ENCODE measurements at regions not wholly inside any gene's neighbourhood (a gene's known extent, or its start where the extent isn't known, plus 50 kb on each side); places are given as distances from the start of the nearest gene placed in this dataset.

GRCh38 chr6:120103618-120104017 lies 754.1 kb upstream of the MAN1A1 start:
- no peak overlapping the region for H3K27ac ChIP-seq (ENCODE audit: insufficient read depth, low read length)
- H2BK20ac ChIP-seq (ENCODE audit: low read depth, low read length) = no peak overlapping the region
- no peak overlapping the region for H3K14ac ChIP-seq (replicated peaks; ENCODE audit: low read depth, low read length)
- no peak overlapping the region for H3K4me3 ChIP-seq (ENCODE audit: insufficient read depth, low read depth, low read length)
- H3K56ac ChIP-seq (ENCODE audit: extremely low read depth, insufficient read depth, low read length) = no peak overlapping the region
- H4K5ac ChIP-seq (ENCODE audit: low read depth, low read length) = no peak overlapping the region
- no TSS peak for BruUV-seq (replicated peaks)
- H3K9me3 ChIP-seq (ENCODE audit: control insufficient read depth, insufficient read depth, low read length) = 0 out of 2 replicates have a peak, but pooled peaks cover 2% of the 10 kb centered on the region
- H4K8ac ChIP-seq (ENCODE audit: low read depth in 2 of 2, low read length in 2 of 2) = no peak overlapping the region
- no peaks in the 10 kb centered on the region for H3K36me3 ChIP-seq (ENCODE audit: control insufficient read depth, insufficient read depth, low read length)
- H3K4ac ChIP-seq (ENCODE audit: low read depth, low read length) = no peak overlapping the region
- no peak overlapping the region for H3K23ac ChIP-seq (ENCODE audit: low read depth, low read length)
- H3K4me1 ChIP-seq (ENCODE audit: control insufficient read depth, insufficient read depth, low read length) = no peaks in the 10 kb centered on the region
- intact Hi-C loops (cut with micrococcal nuclease) = no loop called here
- no peaks in the 10 kb centered on the region for H3K9me1 ChIP-seq (ENCODE audit: insufficient read depth, low read length)
- CTCF ChIA-PET = no interaction called here
- ATAC-seq (ENCODE audit: low read depth) (no peak), DNase-seq (no peak)
- no peak overlapping the region for H2AFZ ChIP-seq (replicated peaks; ENCODE audit: low read length, poor library complexity)
- no peak overlapping the region for H2BK120ac ChIP-seq (ENCODE audit: low read depth, low read length)
- no peak overlapping the region for H3K9ac ChIP-seq (ENCODE audit: low read depth, low read length)
- in situ Hi-C loops (cut with MboI; ENCODE audit: low sequenced_read_pairs) = no loop called here
- no peak overlapping the region for H2AK9ac ChIP-seq (replicated peaks; ENCODE audit: low read depth, low read length, poor library complexity)
- TF ChIP-seq SMC3 (IDR thresholded peaks at IDR 0.05; ENCODE audit: low read depth, low read length) (no peak), MAZ (IDR thresholded peaks at IDR 0.05; ENCODE audit: borderline replicate concordance, low read depth, low read length) (no peak), CEBPB (IDR thresholded peaks at IDR 0.05; ENCODE audit: low read depth, low read length) (no peak; the same call in 1 of the 2 replicates)
- no peak overlapping the region for H2BK15ac ChIP-seq (ENCODE audit: low read depth, low read length)
- H3K18ac ChIP-seq (ENCODE audit: low read depth, low read length) = no peak overlapping the region
- no peak overlapping the region for H3K4me2 ChIP-seq (ENCODE audit: low read depth, low read length)
- dilution Hi-C loops (cut with HindIII; ENCODE audit: low sequenced_read_pairs, unreplicated experiment) = no loop called here
- H2BK5ac ChIP-seq (ENCODE audit: low read depth, low read length, poor library complexity, severe bottlenecking) = no peak overlapping the region
- no peaks in the 10 kb centered on the region for H3K27me3 ChIP-seq (ENCODE audit: control insufficient read depth, insufficient read depth, low read length)
- POLR2A ChIA-PET (ENCODE audit: unreplicated experiment) = no interaction called here
- no peaks in the 10 kb centered on the region for H4K20me1 ChIP-seq (ENCODE audit: insufficient read depth, low read length)
- no peaks in the 10 kb centered on the region for H3K79me1 ChIP-seq (ENCODE audit: low read depth in 1 of 2, low read length in 2 of 2)
- H4K91ac ChIP-seq (ENCODE audit: insufficient read depth, low read depth, low read length) = no peak overlapping the region
- no peak overlapping the region for H2AK5ac ChIP-seq (ENCODE audit: low read depth, low read length)

All from IMR-90 (cell line).